PC-3 (cell line): ENCODE measurements at regions not wholly inside any gene's neighbourhood (a gene's known extent, or its start where the extent isn't known, plus 50 kb on each side); places are given as distances from the start of the nearest gene placed in this dataset.

Experiments
- CTCF ChIP-seq: fragments of 300-600 bp; sonication (generic); conservative IDR thresholded peaks from 2 replicates; pipeline ENCODE4 v1.5.1; 2017; ENCODE audit warnings: antibody characterized with exemption, low read depth, mild to moderate bottlenecking, low read length
- EZH2phosphoT487 ChIP-seq: fragments of 300-600 bp; sonication (generic); IDR thresholded peaks from 2 replicates; pipeline ENCODE4 v1.6.1; 2018; ENCODE audit warnings: mild to moderate bottlenecking, antibody characterized with exemption, low read length, borderline replicate concordance

- TF ChIP-seq CTCF (no peak), EZH2phosphoT487 (no peak)
Measured at GRCh38 chr18:28814365-28814764, 637.4 kb upstream of the CDH2 start.
